Breast epithelium (tissue), 3 donors: ENCODE measurements at regions not wholly inside any gene's neighbourhood (a gene's known extent, or its start where the extent isn't known, plus 50 kb on each side); places are given as distances from the start of the nearest gene placed in this dataset.

Experiments
- CTCF ChIP-seq, 3 donors: fragments of 450-650 bp; IDR thresholded peaks; one replicate each; pipeline ENCODE4 v1.5.1; 2016 to 2017; ENCODE audit warnings: antibody characterized with exemption in 3 of 3, mild to moderate bottlenecking in 3 of 3, moderate library complexity in 3 of 3
- POLR2A ChIP-seq: fragments of 450-650 bp; IDR thresholded peaks from one replicate; pipeline ENCODE4 v1.6.1; 2016; ENCODE audit warnings: antibody characterized with exemption, mild to moderate bottlenecking, moderate library complexity
- POLR2AphosphoS5 ChIP-seq, 3 donors: sonication (generic); formaldehyde crosslinking; IDR thresholded peaks; one replicate each; pipeline ENCODE4 v1.6.1; 2017; ENCODE audit warnings: antibody characterized with exemption in 3 of 3

DNA sequence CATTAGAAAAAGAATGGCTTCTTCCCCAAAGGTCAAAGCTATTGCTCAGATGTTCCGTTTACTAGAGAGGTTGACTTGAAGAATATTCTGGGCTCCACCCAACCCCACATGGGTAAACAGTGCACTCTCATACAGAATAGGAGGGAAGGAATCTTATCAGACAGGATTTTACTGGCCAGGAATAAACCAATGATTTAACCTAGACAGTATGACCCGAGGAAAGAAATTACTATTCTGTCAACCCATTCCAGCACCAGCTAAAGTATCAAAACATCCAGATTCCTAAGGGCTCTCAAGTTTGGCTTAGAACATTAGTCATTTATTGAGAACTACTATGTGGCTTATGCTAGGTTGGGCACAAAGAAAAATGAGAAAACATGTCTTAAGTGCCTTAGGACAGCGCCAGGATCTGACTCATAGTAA lies 493.6 kb upstream of the KLF4 start:
- TF ChIP-seq CTCF (IDR thresholded peaks at IDR 0.05) (no peak), POLR2A (no peak), POLR2AphosphoS5 (IDR thresholded peaks at IDR 0.05) (no peak)
